ENCODE measurements at regions not wholly inside any gene's neighbourhood (a gene's known extent, or its start where the extent isn't known, plus 50 kb on each side); places are given as distances from the start of the nearest gene placed in this dataset.

DNA sequence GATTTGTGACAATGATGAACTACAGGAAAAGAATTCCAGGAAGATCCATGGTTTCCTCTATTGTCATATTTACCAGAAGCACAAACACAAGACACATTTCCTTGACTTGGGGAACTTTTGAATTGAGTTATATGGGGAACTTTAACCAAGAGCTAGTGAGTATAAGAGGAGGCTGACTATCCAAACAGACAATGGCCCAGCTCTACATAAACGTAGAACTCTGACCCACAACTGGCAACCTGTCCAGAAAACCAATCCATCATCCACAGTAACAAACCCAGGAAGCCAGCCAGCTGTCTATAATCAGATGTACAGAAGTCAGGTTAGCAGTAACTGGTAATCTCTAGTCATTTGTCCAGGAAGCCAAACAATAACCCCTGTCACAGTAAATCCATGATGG lies 167.0 kb upstream of the CPEB2 start:
- no peak overlapping the region for H3K23ac ChIP-seq (ENCODE audit: insufficient read length)
- ChIA-PET POLR2A (ENCODE audit: partially characterized antibody) (no interaction called here), CTCF (ENCODE audit: partially characterized antibody) (interaction anchor here (1.1 kb wide), 1 partner anchor 18 kb away, joined by 3 read pairs; no protein-coding TSS in a partner anchor)
- no peak overlapping the region for H2AK5ac ChIP-seq (ENCODE audit: low read depth, low read length)
- no peaks in the 10 kb centered on the region for H3K36me3 ChIP-seq (ENCODE audit: control insufficient read depth in 2 of 4, insufficient read depth in 4 of 4, low read length in 3 of 4)
- H3K4me3 ChIP-seq (ENCODE audit: extremely low read depth in 1 of 4, insufficient read depth in 2 of 4, low read depth in 3 of 4, low read length in 4 of 4) = no peak overlapping the region
- no peak overlapping the region for H3K9ac ChIP-seq (replicated peaks in 1 of 4; ENCODE audit: extremely low read depth in 1 of 4, low read depth in 3 of 4, low read length in 3 of 4)
- no peak overlapping the region for H3K27ac ChIP-seq (ENCODE audit: low read depth, low read length)
- H3K14ac ChIP-seq (ENCODE audit: insufficient read length) = no peak overlapping the region
- FAIRE-seq (no peak), DNase-seq (ENCODE audit: low read depth in 1 of 2, low spot score in 2 of 2) (no peak)
- no peaks in the 10 kb centered on the region for H3K4me1 ChIP-seq (replicated peaks in 1 of 4; ENCODE audit: control insufficient read depth in 3 of 4, insufficient read depth in 4 of 4, low read length in 3 of 4)
- no peaks in the 10 kb centered on the region; a peak in 1 of 4 replicates for H3K9me3 ChIP-seq (ENCODE audit: insufficient read depth in 2 of 2, low read depth in 1 of 2, low read length in 1 of 2)
- H2AFZ ChIP-seq (ENCODE audit: low read length) = no peak overlapping the region
- H2BK15ac ChIP-seq (ENCODE audit: low read length) = no peak overlapping the region
- H3K79me1 ChIP-seq (ENCODE audit: low read depth, low read length) = no peaks in the 10 kb centered on the region
- no peak overlapping the region for H2BK5ac ChIP-seq (ENCODE audit: low read depth, low read length)
- H2BK120ac ChIP-seq (replicated peaks; ENCODE audit: low read depth, low read length) = no peak overlapping the region
- no peak overlapping the region for H3K18ac ChIP-seq (ENCODE audit: extremely low read depth, low read length)
- no peak overlapping the region for H3K4me2 ChIP-seq (ENCODE audit: insufficient read depth in 1 of 2, low read depth in 2 of 2, low read length in 2 of 2)
- WGBS, 2 experiments (ENCODE audit: extremely low coverage in 1 of 2, insufficient coverage in 1 of 2, insufficient read length in 1 of 2, insufficient replicate concordance in 2 of 2, low coverage in 1 of 2, low lambda C conversion rate in 2 of 2, missing lambda C conversion rate in 1 of 2) = 93% methylated on average over 1 of the region's 1 CpG; no CpG with 5 or more reads in 1 of the 2 experiments
- H4K8ac ChIP-seq (ENCODE audit: extremely low read depth, insufficient read depth, low read length) = no peak overlapping the region
- no peak overlapping the region for H2BK12ac ChIP-seq (ENCODE audit: low read depth, low read length)
- no peak overlapping the region for H2BK20ac ChIP-seq (ENCODE audit: low read length)
- H3K79me2 ChIP-seq (ENCODE audit: control insufficient read depth in 1 of 2, insufficient read depth in 2 of 2, low read length in 2 of 2) = no peaks in the 10 kb centered on the region
- no peaks in the 10 kb centered on the region for H3K27me3 ChIP-seq (replicated peaks in 1 of 4; ENCODE audit: control insufficient read depth in 3 of 4, extremely low read depth in 1 of 4, insufficient read depth in 3 of 4, low read length in 3 of 4)
- no peak overlapping the region for H3K56ac ChIP-seq (replicated peaks; ENCODE audit: insufficient read length, low read depth, low read length)
- no peak overlapping the region for H4K5ac ChIP-seq (ENCODE audit: insufficient read length, low read depth, low read length)
- H4K20me1 ChIP-seq (replicated peaks in 1 of 2; ENCODE audit: control insufficient read depth in 1 of 2, insufficient read depth in 2 of 2, low read length in 2 of 2) = no peaks in the 10 kb centered on the region
- no peak overlapping the region for H3K4ac ChIP-seq (replicated peaks; ENCODE audit: insufficient read length, low read depth, low read length)
- no peak overlapping the region for H4K91ac ChIP-seq (replicated peaks; ENCODE audit: insufficient read length, low read length)
- TF ChIP-seq SP2 (IDR thresholded peaks at IDR 0.05; ENCODE audit: low read length) = no peak
- no peak for TF ChIP-seq POLR2AphosphoS5 (IDR thresholded peaks at IDR 0.05; ENCODE audit: low read depth, low read length)
- no peak for TF ChIP-seq CTBP2 (IDR thresholded peaks at IDR 0.05; ENCODE audit: borderline replicate concordance, insufficient read depth, insufficient read length, low read length)
- TF ChIP-seq, protein P1, sequence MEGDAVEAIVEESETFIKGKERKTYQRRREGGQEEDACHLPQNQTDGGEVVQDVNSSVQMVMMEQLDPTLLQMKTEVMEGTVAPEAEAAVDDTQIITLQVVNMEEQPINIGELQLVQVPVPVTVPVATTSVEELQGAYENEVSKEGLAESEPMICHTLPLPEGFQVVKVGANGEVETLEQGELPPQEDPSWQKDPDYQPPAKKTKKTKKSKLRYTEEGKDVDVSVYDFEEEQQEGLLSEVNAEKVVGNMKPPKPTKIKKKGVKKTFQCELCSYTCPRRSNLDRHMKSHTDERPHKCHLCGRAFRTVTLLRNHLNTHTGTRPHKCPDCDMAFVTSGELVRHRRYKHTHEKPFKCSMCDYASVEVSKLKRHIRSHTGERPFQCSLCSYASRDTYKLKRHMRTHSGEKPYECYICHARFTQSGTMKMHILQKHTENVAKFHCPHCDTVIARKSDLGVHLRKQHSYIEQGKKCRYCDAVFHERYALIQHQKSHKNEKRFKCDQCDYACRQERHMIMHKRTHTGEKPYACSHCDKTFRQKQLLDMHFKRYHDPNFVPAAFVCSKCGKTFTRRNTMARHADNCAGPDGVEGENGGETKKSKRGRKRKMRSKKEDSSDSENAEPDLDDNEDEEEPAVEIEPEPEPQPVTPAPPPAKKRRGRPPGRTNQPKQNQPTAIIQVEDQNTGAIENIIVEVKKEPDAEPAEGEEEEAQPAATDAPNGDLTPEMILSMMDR (IDR thresholded peaks at IDR 0.05; ENCODE audit: control extremely low read depth in 1 of 3, insufficient read depth in 1 of 3, low read depth in 1 of 3, low read length in 3 of 3) = no peak
- TF ChIP-seq TCF12 (IDR thresholded peaks at IDR 0.05; ENCODE audit: low read depth, low read length) = no peak
- no peak for TF ChIP-seq TAF1 (IDR thresholded peaks at IDR 0.05; ENCODE audit: low read depth, low read length)
- TF ChIP-seq SIX5 (IDR thresholded peaks at IDR 0.05; ENCODE audit: low read depth, low read length) = no peak
- no peak for TF ChIP-seq FOSL1 (IDR thresholded peaks at IDR 0.05; ENCODE audit: insufficient read depth, low read depth, low read length)
- TF ChIP-seq GABPA (IDR thresholded peaks at IDR 0.05; ENCODE audit: borderline replicate concordance, insufficient read depth, low read length) = no peak
- no peak for TF ChIP-seq EGR1 (IDR thresholded peaks at IDR 0.05; ENCODE audit: borderline replicate concordance, low read depth, low read length)
- no peak for TF ChIP-seq JUN (IDR thresholded peaks at IDR 0.05; ENCODE audit: low read depth, low read length)
- H3K23me2 ChIP-seq (ENCODE audit: low read depth, low read length) = 0 out of 2 replicates have a peak, but pooled peaks cover 2% of the 10 kb centered on the region

All from H1 (cell line).